Epithelial cell of proximal tubule (primary cell): ENCODE measurements at regions not wholly inside any gene's neighbourhood (a gene's known extent, or its start where the extent isn't known, plus 50 kb on each side); places are given as distances from the start of the nearest gene placed in this dataset.
"Not testable (repeated sequence)": the region's sequence is repeated elsewhere in the genome, so short reads cannot be mapped to it uniquely, and the experiment has no call there.

Source experiments
- DNase-seq: peaks from one replicate; pipeline ENCODE4 v3.0.0-alpha.2; 2011; ENCODE audit warnings: low read depth
- H3K4me3 ChIP-seq: 2 replicates; pipeline ENCODE4 v1.5.1; 2011; ENCODE audit warnings: low read depth, mild to moderate bottlenecking, low read length
- CTCF ChIP-seq: conservative IDR thresholded peaks from 2 replicates; pipeline ENCODE4 v1.5.1; 2012; ENCODE audit warnings: low read depth, mild to moderate bottlenecking, low read length

- H3K4me3 ChIP-seq: no peak overlapping the region
- TF ChIP-seq CTCF: no peak
- DNase-seq: no peak
Observed at GRCh38 chrX:28126886-28127285, 145.6 kb upstream of the DCAF8L1 start.

- TF ChIP-seq CTCF: no peak
- no peak overlapping the region for H3K4me3 ChIP-seq
- peak; percentile 2 for DNase-seq
Observed at GRCh38 chrX:28124416-28124815, 143.2 kb upstream of the DCAF8L1 start.

- not testable (repeated sequence) for H3K4me3 ChIP-seq
Observed at GRCh38 chrX:28120580-28121245, 139.5 kb upstream of the DCAF8L1 start.

GRCh38 chrX:28120072-28120471, 138.8 kb upstream of the DCAF8L1 start:
- no peak for TF ChIP-seq CTCF
- no peak overlapping the region for H3K4me3 ChIP-seq
- DNase-seq: no peak

More at GRCh38 chrX:28120580-28121245, 139.5 kb upstream of the DCAF8L1 start:
- DNase-seq: not testable (repeated sequence)

- no peak for TF ChIP-seq CTCF
- H3K4me3 ChIP-seq: no peak overlapping the region
- no peak for DNase-seq
Observed at GRCh38 chrX:28108186-28108945, 127.1 kb upstream of the DCAF8L1 start.

GRCh38 chrX:28099166-28099565, 117.9 kb upstream of the DCAF8L1 start:
- DNase-seq: no peak

GRCh38 chrX:28085653-28086052, 104.4 kb upstream of the DCAF8L1 start:
- TF ChIP-seq CTCF: no peak
- DNase-seq: no peak
- H3K4me3 ChIP-seq: no peak overlapping the region

More at GRCh38 chrX:28099166-28099565, 117.9 kb upstream of the DCAF8L1 start:
- no peak overlapping the region for H3K4me3 ChIP-seq
- TF ChIP-seq CTCF: no peak
